NCI-H146 treated with DMSO at 0.1 percent for 48 hours (cell line): ENCODE measurements at regions not wholly inside any gene's neighbourhood (a gene's known extent, or its start where the extent isn't known, plus 50 kb on each side); places are given as distances from the start of the nearest gene placed in this dataset.

Experiments
- DNase-seq: peaks from one replicate; lab custom pipeline; 2025; ENCODE audit not compliant: unreplicated experiment; lab: John Stamatoyannopoulos, UW

- no peak for DNase-seq
Measured at GRCh38 chr6:82017288-82017687, 230.3 kb downstream of the IBTK start.

GRCh38 chr6:82015526-82015925, 232.0 kb downstream of the IBTK start:
- no peak for DNase-seq

- DNase-seq: no peak
Measured at GRCh38 chr6:82015043-82015442, 232.5 kb downstream of the IBTK start.

GRCh38 chr6:82013561-82014530, 233.7 kb downstream of the IBTK start:
- no peak for DNase-seq

GRCh38 chr6:82006027-82006738, 241.4 kb downstream of the IBTK start:
- DNase-seq: no peak

GRCh38 chr6:82000551-82000950, 247.0 kb downstream of the IBTK start:
- no peak for DNase-seq

- no peak for DNase-seq
Measured at GRCh38 chr6:81999826-82000225, 247.3 kb upstream of the TENT5A start.

GRCh38 chr6:81999270-81999669, 246.8 kb upstream of the TENT5A start:
- no peak for DNase-seq

GRCh38 chr6:81998432-81998831, 246.0 kb upstream of the TENT5A start:
- no peak for DNase-seq

GRCh38 chr6:81997090-81997926, 244.8 kb upstream of the TENT5A start:
- no peak for DNase-seq

- no peak for DNase-seq
Measured at GRCh38 chr6:81996414-81996813, 243.9 kb upstream of the TENT5A start.

GRCh38 chr6:81995548-81996289, 243.2 kb upstream of the TENT5A start:
- no peak for DNase-seq

- no peak for DNase-seq
Measured at GRCh38 chr6:81988871-81989270, 236.4 kb upstream of the TENT5A start.

GRCh38 chr6:81988446-81988845, 236.0 kb upstream of the TENT5A start:
- no peak for DNase-seq

GRCh38 chr6:81987293-81987692, 234.8 kb upstream of the TENT5A start:
- DNase-seq: no peak

GRCh38 chr6:81985191-81985590, 232.7 kb upstream of the TENT5A start:
- no peak for DNase-seq

- no peak for DNase-seq
Measured at GRCh38 chr6:81984599-81984998, 232.1 kb upstream of the TENT5A start.

GRCh38 chr6:81981812-81982211, 229.3 kb upstream of the TENT5A start:
- DNase-seq: no peak

- no peak for DNase-seq
Measured at GRCh38 chr6:81979767-81980166, 227.3 kb upstream of the TENT5A start.

GRCh38 chr6:81979329-81979728, 226.8 kb upstream of the TENT5A start:
- DNase-seq: no peak

GRCh38 chr6:81978230-81978629, 225.7 kb upstream of the TENT5A start:
- no peak for DNase-seq
